ENCODE measurements at regions not wholly inside any gene's neighbourhood (a gene's known extent, or its start where the extent isn't known, plus 50 kb on each side); places are given as distances from the start of the nearest gene placed in this dataset.

DNA sequence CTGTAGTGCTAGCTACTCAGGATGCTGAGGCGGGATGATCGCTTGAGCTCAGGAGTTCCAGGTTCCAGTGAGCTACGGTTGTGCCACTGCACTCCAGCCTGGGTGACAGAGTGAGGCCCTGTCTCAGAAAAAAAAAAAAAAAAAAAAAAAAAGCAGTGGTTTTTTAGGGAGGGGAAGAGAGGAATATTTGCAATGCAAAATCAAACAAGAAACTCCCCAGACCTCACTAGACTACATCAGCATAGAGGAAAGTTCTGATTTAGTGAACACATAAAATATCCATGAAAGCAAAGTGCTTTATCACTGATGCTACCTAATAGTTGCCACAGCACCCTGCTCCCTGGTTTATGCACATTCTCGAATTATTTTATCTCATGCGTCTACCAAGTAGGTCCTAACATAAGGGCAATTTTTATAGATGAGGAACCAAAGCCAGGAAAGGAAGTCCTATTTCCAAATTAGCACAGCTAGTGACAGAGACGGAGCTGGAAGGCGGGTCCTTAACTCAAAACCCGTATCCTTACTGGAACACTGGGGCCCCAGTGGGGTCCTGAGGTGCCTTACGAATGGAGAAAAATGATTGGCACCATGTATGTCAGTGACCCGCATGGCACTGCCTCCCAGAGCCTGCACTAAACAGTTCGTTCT is 50.7 kb upstream of the GPR157 start:
- peak; percentile 64 to 76 for DNase-seq

- DNase-seq: peak; percentile 71 to 92
Measured at GRCh38 chr1:9180111-9180819, 51.4 kb upstream of the GPR157 start.

DNA sequence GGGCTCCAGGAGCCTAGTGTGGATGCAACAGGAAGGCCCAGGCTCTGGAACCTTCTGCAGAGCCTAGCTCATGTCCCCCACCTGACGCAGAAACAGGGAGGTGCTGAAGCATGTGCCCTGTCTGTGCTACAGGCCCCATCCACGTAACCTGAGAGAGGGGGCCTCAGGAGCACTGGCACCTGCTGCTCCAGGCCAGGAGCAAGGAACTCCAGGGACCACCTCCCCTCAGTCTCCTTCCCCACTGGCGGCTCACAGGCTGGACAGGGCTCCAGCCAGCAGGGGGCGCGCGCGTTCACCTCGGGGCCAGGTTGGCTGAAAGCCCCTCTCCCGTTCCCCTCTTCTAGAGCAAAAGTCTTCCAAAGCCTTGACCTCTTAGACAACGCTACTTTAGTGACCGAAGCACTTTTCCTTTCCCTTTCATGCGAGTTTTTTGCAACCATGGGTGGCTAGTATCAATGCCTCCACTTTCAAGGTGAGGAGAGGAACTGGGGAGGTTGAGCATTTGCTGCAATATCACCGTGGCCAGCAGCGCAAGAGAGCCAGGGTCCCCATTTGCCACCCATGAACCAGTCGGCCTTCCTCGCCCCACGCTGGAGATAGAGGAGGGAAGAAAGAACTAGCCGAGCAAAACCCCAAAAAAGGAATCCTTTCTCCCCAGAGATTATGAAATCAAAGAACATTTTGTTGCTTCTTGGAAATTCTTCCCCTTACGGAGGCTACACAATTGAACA is 52.4 kb upstream of the GPR157 start:
- DNase-seq: peak; percentile 61 to 79

DNA sequence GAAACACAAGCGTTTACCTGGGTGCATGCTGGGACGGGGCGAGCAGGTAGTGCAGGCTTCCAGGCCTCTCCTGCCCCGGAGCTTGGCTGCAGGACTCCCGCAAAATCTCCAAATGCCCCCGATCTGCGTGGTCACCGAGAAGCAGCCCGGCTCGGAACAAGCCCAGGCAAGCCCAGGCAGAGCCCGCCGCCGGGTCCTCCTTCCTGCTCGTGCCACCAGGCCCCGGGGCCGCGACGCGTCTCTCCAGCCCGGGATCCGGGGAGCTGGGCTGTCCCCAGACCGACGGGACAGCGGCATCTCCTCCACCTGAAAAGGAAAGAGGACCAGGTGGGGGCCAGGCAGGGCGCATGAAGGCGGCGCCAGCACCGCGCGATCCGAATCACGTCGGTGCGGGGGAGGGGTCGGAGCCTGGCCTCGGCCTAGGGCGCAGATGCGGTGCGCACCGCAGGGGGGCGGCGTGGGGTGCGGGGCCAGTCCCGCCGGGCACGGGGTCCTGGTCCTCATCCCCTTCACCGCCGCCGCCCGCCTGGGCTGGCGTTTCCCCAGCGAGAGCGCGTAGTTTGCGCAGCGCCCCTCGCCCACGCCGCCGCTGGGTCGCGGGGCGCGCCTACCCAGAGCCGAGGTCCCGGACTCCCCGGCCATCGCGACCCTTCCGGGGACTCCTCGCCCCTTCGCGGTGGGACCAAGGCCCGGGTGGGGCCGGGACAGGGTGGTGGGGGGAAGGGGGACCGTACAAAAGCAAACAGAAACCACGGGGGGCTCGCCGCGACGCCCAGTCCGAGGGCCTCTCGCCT is 52.4 kb upstream of the H6PD start:
- peak; percentile 38 to 49 for DNase-seq

GRCh38 chr1:9182784-9183257 is 51.8 kb upstream of the H6PD start:
- DNase-seq: peak in 1 of 2 donors; percentile 19

DNA sequence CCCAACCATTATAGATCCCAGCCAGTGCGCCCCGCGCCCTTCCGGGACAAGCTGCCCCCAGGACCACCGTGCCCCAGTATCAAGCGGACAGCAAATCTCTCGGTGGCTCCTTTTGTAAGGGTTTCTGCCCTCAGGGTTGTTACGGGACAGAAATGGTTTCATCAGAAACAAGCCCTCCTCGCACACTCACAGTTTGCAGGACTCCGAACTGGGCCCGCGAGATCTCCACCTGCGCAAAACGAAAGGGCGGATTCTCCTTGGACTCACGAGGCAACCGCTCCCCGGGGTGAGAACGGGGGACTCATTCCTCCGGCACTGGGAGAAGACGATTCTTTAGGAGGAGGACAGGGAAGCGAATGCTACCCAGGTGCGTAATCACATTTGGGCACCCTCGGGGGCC is 51.1 kb upstream of the H6PD start:
- DNase-seq: no peak

- DNase-seq: no peak
Measured at GRCh38 chr1:9183898-9184297, 50.7 kb upstream of the H6PD start.

GRCh38 chr1:9184749-9185148 is 49.8 kb upstream of the H6PD start:
- DNase-seq: no peak

Measured in inflammatory macrophage treated with lipopolysaccharide for 1 hour (primary cell).